Activated B cell treated with CpG ODN at 0.5 μM for 24 hours (primary cell): ENCODE measurements at regions not wholly inside any gene's neighbourhood (a gene's known extent, or its start where the extent isn't known, plus 50 kb on each side); places are given as distances from the start of the nearest gene placed in this dataset.

Experiments used
- ATAC-seq: fragments of 200-7000 bp; cut with Tn5 transposase; one replicate; pipeline ENCODE4 v1.10.0; 2021; ENCODE audit warnings: low read depth, mild to moderate bottlenecking, moderate library complexity
- CTCF ChIA-PET: fragments of 350-600 bp; sonication (Branson Sonifier 250); formaldehyde crosslinking; loops from one replicate; lab custom pipeline; 2021; ENCODE audit warnings: antibody characterized with exemption; lab: Charles Lee
- POLR2A ChIA-PET: fragments of 350-600 bp; sonication (Branson Sonifier 250); formaldehyde crosslinking; loops from one replicate; lab custom pipeline; 2021; ENCODE audit warnings: antibody characterized with exemption; lab: Charles Lee
- DNase-seq: peaks from one replicate; pipeline ENCODE4 v3.0.0; 2022
- H3K27ac Mint-ChIP-seq: one replicate; pipeline ENCODE4 v1.8.0; 2020; ENCODE audit warnings: mixed read lengths
- H3K27me3 Mint-ChIP-seq: one replicate; pipeline ENCODE4 v1.8.0; 2021; ENCODE audit warnings: mixed read lengths
- H3K36me3 Mint-ChIP-seq: one replicate; pipeline ENCODE4 v1.8.0; 2021; ENCODE audit warnings: low read depth, mixed read lengths
- H3K4me1 Mint-ChIP-seq: one replicate; pipeline ENCODE4 v1.8.0; 2021; ENCODE audit warnings: mixed read lengths
- H3K4me3 Mint-ChIP-seq: one replicate; pipeline ENCODE4 v1.8.0; 2020; ENCODE audit warnings: mild to moderate bottlenecking, mixed read lengths
- H3K9me3 Mint-ChIP-seq: one replicate; pipeline ENCODE4 v1.8.0; 2020; ENCODE audit warnings: mixed read lengths
- intact Hi-C: fragments of 100-400 bp; cut with micrococcal nuclease; formaldehyde crosslinking; loops from one replicate; pipeline ENCODE4 v1.15.1; 2024
- TF ChIP-seq, protein P1 (sequence below): fragments of 200-600 bp; IDR thresholded peaks from one replicate; pipeline ENCODE4 v1.8.0; 2022; ENCODE audit warnings: antibody characterized with exemption, mild to moderate bottlenecking

DNA sequence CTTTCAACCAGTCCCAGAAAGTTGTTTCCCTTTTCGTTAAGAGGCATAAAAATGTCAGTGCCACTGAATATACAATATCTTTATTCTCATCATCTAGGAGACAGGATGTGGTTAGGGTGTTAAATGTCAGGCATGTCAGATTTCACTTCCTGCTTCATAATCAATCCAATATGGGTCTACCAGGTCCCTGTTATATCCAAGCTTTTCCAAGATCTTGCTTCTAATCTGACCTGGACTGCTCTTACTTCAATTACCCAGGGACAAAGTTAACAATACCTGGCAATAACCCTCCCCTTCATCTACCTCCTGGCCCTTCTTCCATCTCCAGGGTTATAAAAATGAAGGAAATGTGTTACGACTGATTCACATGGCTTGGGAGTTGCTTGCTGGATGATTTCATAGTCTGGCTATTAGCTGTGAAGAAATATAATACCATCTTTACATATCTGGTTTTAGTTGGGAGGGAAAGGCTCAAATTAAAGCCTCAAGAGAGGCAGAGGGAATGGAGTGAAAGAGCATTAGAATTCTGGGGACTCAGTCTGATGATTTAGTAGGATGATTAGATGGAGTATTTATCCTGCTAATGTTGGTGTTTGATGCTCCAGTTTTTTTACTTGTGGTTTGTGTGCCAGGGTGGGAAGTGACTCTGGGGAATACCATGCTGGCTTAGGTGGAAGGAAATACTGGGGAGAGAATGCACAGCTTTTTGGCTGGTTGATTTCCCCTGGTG lies 534.3 kb downstream of the ETS1 start:
- no peak for ATAC-seq
- no peaks in the 10 kb centered on the region for H3K36me3 Mint-ChIP-seq
- TF ChIP-seq, protein P1, sequence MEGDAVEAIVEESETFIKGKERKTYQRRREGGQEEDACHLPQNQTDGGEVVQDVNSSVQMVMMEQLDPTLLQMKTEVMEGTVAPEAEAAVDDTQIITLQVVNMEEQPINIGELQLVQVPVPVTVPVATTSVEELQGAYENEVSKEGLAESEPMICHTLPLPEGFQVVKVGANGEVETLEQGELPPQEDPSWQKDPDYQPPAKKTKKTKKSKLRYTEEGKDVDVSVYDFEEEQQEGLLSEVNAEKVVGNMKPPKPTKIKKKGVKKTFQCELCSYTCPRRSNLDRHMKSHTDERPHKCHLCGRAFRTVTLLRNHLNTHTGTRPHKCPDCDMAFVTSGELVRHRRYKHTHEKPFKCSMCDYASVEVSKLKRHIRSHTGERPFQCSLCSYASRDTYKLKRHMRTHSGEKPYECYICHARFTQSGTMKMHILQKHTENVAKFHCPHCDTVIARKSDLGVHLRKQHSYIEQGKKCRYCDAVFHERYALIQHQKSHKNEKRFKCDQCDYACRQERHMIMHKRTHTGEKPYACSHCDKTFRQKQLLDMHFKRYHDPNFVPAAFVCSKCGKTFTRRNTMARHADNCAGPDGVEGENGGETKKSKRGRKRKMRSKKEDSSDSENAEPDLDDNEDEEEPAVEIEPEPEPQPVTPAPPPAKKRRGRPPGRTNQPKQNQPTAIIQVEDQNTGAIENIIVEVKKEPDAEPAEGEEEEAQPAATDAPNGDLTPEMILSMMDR: no peak
- POLR2A ChIA-PET: no interaction called here
- peaks cover 22% of the 10 kb centered on the region for H3K4me1 Mint-ChIP-seq
- no peaks in the 10 kb centered on the region for H3K27me3 Mint-ChIP-seq
- intact Hi-C loops: no loop called here
- CTCF ChIA-PET: no interaction called here
- H3K27ac Mint-ChIP-seq: peak overlapping the region; percentile 41
- DNase-seq: no peak
- no peak overlapping the region for H3K4me3 Mint-ChIP-seq
- no peaks in the 10 kb centered on the region for H3K9me3 Mint-ChIP-seq

- ATAC-seq (no peak), DNase-seq (no peak)
- H3K27ac Mint-ChIP-seq: no peak overlapping the region
- CTCF ChIA-PET: no interaction called here
- H3K4me1 Mint-ChIP-seq: peaks cover 10% of the 10 kb centered on the region
- peaks cover 3% of the 10 kb centered on the region for H3K9me3 Mint-ChIP-seq
- H3K27me3 Mint-ChIP-seq: peaks cover 17% of the 10 kb centered on the region
- H3K4me3 Mint-ChIP-seq: no peak overlapping the region
- H3K36me3 Mint-ChIP-seq: no peaks in the 10 kb centered on the region
- intact Hi-C loops: no loop called here
- POLR2A ChIA-PET: no interaction called here
- TF ChIP-seq, protein P1: no peak
Measured at GRCh38 chr11:128048121-128048520, 539.2 kb downstream of the ETS1 start.

GRCh38 chr11:128047026-128047425 lies 540.3 kb downstream of the ETS1 start:
- TF ChIP-seq, protein P1: no peak
- ChIA-PET CTCF (interaction anchor here (1.7 kb wide), 1 partner anchor 10 kb away, joined by 4 read pairs; no protein-coding TSS in a partner anchor), POLR2A (no interaction called here)
- Mint-ChIP-seq H3K4me1 (peaks cover 4% of the 10 kb centered on the region), H3K27me3 (peaks cover 21% of the 10 kb centered on the region), H3K9me3 (peaks cover 3% of the 10 kb centered on the region), H3K4me3 (no peak overlapping the region), H3K36me3 (no peaks in the 10 kb centered on the region), H3K27ac (no peak overlapping the region)
- ATAC-seq: no peak
- no peak for DNase-seq
- intact Hi-C loops: no loop called here

- peaks cover 3% of the 10 kb centered on the region for H3K9me3 Mint-ChIP-seq
- no peaks in the 10 kb centered on the region for H3K36me3 Mint-ChIP-seq
- TF ChIP-seq, protein P1: no peak
- CTCF ChIA-PET: interaction anchor here (1.7 kb wide), 1 partner anchor 9 kb away, joined by 4 read pairs; no protein-coding TSS in a partner anchor
- POLR2A ChIA-PET: no interaction called here
- DNase-seq (no peak), ATAC-seq (no peak)
- H3K4me3 Mint-ChIP-seq: no peak overlapping the region
- intact Hi-C loops: no loop called here
- peaks cover 21% of the 10 kb centered on the region for H3K27me3 Mint-ChIP-seq
- H3K4me1 Mint-ChIP-seq: peaks cover 1% of the 10 kb centered on the region
- H3K27ac Mint-ChIP-seq: no peak overlapping the region
Measured at GRCh38 chr11:128046213-128046612, 541.1 kb downstream of the ETS1 start.

GRCh38 chr11:128045094-128045725 lies 542.1 kb downstream of the ETS1 start:
- Mint-ChIP-seq H3K27ac (no peak overlapping the region), H3K9me3 (peaks cover 3% of the 10 kb centered on the region), H3K36me3 (no peaks in the 10 kb centered on the region), H3K4me1 (peaks cover 1% of the 10 kb centered on the region), H3K4me3 (no peak overlapping the region), H3K27me3 (peaks cover 24% of the 10 kb centered on the region)
- intact Hi-C loops: no loop called here
- ATAC-seq (no peak), DNase-seq (no peak)
- TF ChIP-seq, protein P1: no peak
- ChIA-PET POLR2A (no interaction called here), CTCF (no interaction called here)
